Esophagus muscularis mucosa (tissue), 4 donors: ENCODE measurements at regions not wholly inside any gene's neighbourhood (a gene's known extent, or its start where the extent isn't known, plus 50 kb on each side); places are given as distances from the start of the nearest gene placed in this dataset.
"Not testable (repeated sequence)": the region's sequence is repeated elsewhere in the genome, so short reads cannot be mapped to it uniquely, and the experiment has no call there.

ENCODE experiments used
- DNase-seq: peaks from one replicate; pipeline ENCODE4 v3.0.0-alpha.2; 2017; ENCODE audit errors: extremely low spot score
- H3K27ac ChIP-seq, 4 donors: fragments of 200-600 bp; sonication (generic); replicated peaks in 1 of 4; 1 replicate in 3 of 4; 2 replicates in 1 of 4; pipeline ENCODE4 v1.5.1; 2016 to 2019; ENCODE audit warnings: mild to moderate bottlenecking in 1 of 4
- H3K27me3 ChIP-seq, 4 donors: fragments of 200-600 bp; sonication (generic); one replicate each; pipeline versions ENCODE4 v1.5.1 to v1.6.0; 2016 to 2019
- H3K36me3 ChIP-seq, 4 donors: fragments of 200-600 bp; sonication (generic); one replicate each; pipeline ENCODE4 v1.5.1; 2016 to 2019
- H3K4me1 ChIP-seq, 4 donors: fragments of 200-600 bp; sonication (generic); one replicate each; pipeline ENCODE4 v1.5.1; 2016 to 2019
- H3K4me3 ChIP-seq, 4 donors: fragments of 200-600 bp; sonication (generic); 1 replicate in 2 of 4; 2 replicates in 2 of 4; pipeline ENCODE4 v1.5.1; 2016 to 2019; ENCODE audit warnings: mild to moderate bottlenecking in 4 of 4, moderate library complexity in 1 of 4
- H3K9me3 ChIP-seq, 4 donors: fragments of 200-600 bp; sonication (generic); 1 replicate in 3 of 4; 2 replicates in 1 of 4; pipeline ENCODE4 v1.5.1; 2016 to 2019
- EP300 ChIP-seq: sonication (generic); formaldehyde crosslinking; IDR thresholded peaks from one replicate; pipeline ENCODE4 v1.6.1; 2017; ENCODE audit warnings: antibody characterized with exemption
- POLR2A ChIP-seq: fragments of 450-650 bp; IDR thresholded peaks from one replicate; pipeline ENCODE4 v1.6.1; 2017; ENCODE audit warnings: antibody characterized with exemption, moderate library complexity, mild to moderate bottlenecking, low read depth
- POLR2AphosphoS5 ChIP-seq, 2 donors: sonication (generic); formaldehyde crosslinking; IDR thresholded peaks; one replicate each; pipeline ENCODE4 v1.6.1; 2017; ENCODE audit warnings: antibody characterized with exemption in 2 of 2
- WGBS: methylation state at CpG from one replicate; pipeline ENCODE4 v1.1.5; 2018; 5-methylcytosine and 5-hydroxymethylcytosine counted together
- intact Hi-C: fragments of 100-400 bp; cut with DNase I; formaldehyde crosslinking; loops from one replicate; pipeline ENCODE4 v1.15.1; 2023
- TF ChIP-seq, protein P1 (sequence below), 3 experiments: fragments of 200-600 bp in 2 of 3; fragments of 450-650 bp in 1 of 3; sonication (generic) in 2 of 3; IDR thresholded peaks; one replicate each; pipeline ENCODE4 v1.5.1; 2017 to 2019; ENCODE audit warnings: antibody characterized with exemption in 3 of 3, mild to moderate bottlenecking in 2 of 3, moderate library complexity in 1 of 3

DNA sequence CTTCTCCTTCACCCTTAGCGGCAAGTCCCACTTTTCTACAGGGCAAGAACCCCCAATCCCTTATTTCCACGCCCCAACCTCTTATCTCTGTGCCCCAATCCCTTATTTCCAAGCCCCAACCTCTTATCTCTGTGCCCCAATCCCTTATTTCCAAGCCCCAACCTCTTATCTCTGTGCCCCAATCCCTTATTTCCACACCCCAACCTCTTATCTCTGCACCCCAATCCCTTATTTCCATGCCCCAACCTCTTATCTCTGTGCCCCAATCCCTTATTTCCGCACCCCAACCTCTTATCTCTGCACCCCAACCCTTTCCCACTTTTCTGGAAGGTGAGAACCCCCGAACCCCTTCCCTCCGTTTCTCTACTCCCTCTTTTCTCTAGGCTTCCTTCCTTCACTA lies 116.1 kb upstream of the GJE1 start:
- H3K27me3 ChIP-seq, H3K4me3 ChIP-seq, intact Hi-C loops, H3K27ac ChIP-seq, H3K36me3 ChIP-seq, DNase-seq, H3K4me1 ChIP-seq, H3K9me3 ChIP-seq: not testable (repeated sequence)
- 79% methylated on average over 5 of the region's 5 CpGs for WGBS

DNA sequence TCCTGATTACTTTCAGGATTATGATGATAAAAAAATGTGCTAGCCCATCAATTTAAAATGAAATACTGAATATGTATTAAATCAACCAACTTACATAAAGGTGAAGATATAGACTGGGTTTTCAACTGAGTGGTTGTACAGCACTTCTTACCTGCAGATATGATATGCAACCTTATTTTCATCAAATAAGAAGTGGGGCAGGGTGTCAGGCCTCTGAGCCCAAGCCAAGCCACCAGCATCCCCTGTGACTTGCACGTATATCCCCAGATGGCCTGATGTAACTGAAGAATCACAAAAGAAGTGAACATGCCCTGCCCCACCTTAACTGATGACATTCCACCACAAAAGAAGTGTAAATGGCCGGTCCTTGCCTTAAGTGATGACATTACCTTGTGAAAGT lies 117.3 kb upstream of the GJE1 start:
- H3K27me3 ChIP-seq, DNase-seq, H3K9me3 ChIP-seq, H3K4me3 ChIP-seq, H3K36me3 ChIP-seq, H3K27ac ChIP-seq, intact Hi-C loops, H3K4me1 ChIP-seq: not testable (repeated sequence)
- WGBS: 66% methylated on average over 2 of the region's 2 CpGs

DNA sequence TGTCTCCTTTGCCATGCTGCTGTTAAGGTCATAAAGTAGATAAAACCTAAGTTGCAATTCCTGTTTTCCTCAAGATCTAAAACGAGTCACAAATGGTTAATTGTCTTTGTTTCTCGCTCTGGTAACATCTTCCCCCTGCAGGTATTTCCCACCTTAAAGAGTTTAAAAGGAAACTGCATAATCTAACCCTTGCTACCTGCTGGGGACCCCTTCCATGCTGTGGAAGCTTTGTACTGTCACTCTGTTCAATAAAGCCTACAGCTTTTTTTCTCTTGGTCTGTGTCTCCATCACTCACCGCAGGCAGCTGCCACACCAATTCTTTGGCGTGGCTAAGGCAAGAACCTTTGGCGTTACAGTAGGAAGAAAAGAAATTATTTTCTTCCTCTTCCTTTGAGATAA lies 117.7 kb upstream of the GJE1 start:
- no peak for TF ChIP-seq POLR2A
- no peak for TF ChIP-seq POLR2AphosphoS5 (IDR thresholded peaks at IDR 0.05)
- TF ChIP-seq, protein P1, sequence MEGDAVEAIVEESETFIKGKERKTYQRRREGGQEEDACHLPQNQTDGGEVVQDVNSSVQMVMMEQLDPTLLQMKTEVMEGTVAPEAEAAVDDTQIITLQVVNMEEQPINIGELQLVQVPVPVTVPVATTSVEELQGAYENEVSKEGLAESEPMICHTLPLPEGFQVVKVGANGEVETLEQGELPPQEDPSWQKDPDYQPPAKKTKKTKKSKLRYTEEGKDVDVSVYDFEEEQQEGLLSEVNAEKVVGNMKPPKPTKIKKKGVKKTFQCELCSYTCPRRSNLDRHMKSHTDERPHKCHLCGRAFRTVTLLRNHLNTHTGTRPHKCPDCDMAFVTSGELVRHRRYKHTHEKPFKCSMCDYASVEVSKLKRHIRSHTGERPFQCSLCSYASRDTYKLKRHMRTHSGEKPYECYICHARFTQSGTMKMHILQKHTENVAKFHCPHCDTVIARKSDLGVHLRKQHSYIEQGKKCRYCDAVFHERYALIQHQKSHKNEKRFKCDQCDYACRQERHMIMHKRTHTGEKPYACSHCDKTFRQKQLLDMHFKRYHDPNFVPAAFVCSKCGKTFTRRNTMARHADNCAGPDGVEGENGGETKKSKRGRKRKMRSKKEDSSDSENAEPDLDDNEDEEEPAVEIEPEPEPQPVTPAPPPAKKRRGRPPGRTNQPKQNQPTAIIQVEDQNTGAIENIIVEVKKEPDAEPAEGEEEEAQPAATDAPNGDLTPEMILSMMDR (IDR thresholded peaks at IDR 0.05): no peak
- no peak for TF ChIP-seq EP300
- DNase-seq: no peak
- Histone ChIP-seq H3K4me3 (no peak overlapping the region), H3K36me3 (no peaks in the 10 kb centered on the region), H3K9me3 (no peaks in the 10 kb centered on the region), H3K27ac (no peak overlapping the region), H3K4me1 (peaks cover 0 to 7% (median 0%) of the 10 kb centered on the region in 4 donors), H3K27me3 (no peaks in the 10 kb centered on the region)
- intact Hi-C loops: no loop called here
- WGBS: 35% methylated on average over 5 of the region's 5 CpGs

DNA sequence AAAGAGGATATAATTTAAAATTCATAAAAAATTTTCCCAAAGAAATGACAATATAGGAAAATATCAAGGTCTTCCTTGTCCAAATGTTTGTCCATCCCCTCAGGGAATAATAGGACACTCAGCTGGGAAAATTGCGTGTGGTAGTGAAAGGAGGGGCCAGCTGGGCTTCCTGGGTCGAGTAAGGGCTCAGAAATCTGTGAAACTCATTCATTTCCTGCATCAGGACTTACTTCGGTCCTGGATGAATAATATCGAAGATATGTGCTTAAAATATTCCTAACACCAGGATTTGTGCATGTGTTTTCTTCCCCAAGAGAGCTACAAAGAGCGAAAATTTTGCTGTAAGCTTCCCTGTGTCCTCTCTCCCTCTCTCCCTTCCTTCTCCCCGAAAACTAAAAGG lies 118.2 kb upstream of the GJE1 start:
- H3K9me3 ChIP-seq: no peaks in the 10 kb centered on the region
- intact Hi-C loops: no loop called here
- no peak overlapping the region for H3K4me3 ChIP-seq
- no peak overlapping the region for H3K27ac ChIP-seq
- TF ChIP-seq EP300 (no peak), POLR2AphosphoS5 (IDR thresholded peaks at IDR 0.05) (no peak), POLR2A (no peak)
- TF ChIP-seq, protein P1 (IDR thresholded peaks at IDR 0.05): no peak
- no peaks in the 10 kb centered on the region for H3K27me3 ChIP-seq
- peaks cover 0 to 7% (median 0%) of the 10 kb centered on the region in 4 donors for H3K4me1 ChIP-seq
- DNase-seq: no peak
- WGBS: 14% methylated on average over 6 of the region's 6 CpGs
- H3K36me3 ChIP-seq: no peaks in the 10 kb centered on the region

DNA sequence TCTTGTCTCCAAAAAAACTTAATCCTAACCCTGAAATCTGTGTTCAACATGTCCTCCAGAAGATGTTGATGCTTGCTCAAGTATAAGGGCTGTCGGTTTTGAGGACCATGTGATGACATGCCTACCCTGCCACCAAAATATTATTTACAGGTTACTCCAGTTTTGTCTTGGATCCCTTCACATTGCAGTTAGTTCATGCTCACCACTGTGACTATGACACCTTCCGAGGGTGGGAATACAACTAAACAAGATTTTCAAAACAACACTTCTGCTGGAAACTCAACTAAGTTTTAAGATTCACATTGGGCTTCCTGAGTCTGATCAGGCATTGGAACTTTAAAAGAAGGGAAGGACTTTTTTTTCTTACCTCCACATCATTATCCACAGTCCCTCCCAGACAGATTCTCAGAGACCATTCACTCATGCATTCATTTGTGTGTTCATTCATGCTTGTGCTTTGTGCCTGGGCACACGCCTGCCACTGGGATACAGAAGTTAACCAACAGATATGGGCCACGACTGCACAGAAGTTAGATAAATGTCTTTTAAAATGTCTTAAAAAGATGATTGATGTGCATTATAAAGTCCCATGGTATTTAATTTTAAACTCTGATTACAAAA lies 118.7 kb upstream of the GJE1 start:
- intact Hi-C loops: no loop called here

More for the DNA sequence above, 118.7 kb upstream of the GJE1 start:
- Histone ChIP-seq H3K27me3 (no peaks in the 10 kb centered on the region), H3K9me3 (no peaks in the 10 kb centered on the region), H3K4me3 (no peak overlapping the region), H3K36me3 (no peaks in the 10 kb centered on the region), H3K27ac (no peak overlapping the region), H3K4me1 (peaks cover 0 to 7% (median 0%) of the 10 kb centered on the region in 4 donors)
- WGBS: 69% methylated on average over 4 of the region's 4 CpGs
- no peak for DNase-seq
- TF ChIP-seq EP300 (no peak), POLR2A (no peak), POLR2AphosphoS5 (IDR thresholded peaks at IDR 0.05) (no peak)
- TF ChIP-seq, protein P1 (IDR thresholded peaks at IDR 0.05): no peak
